HG03025 (cell line): ENCODE measurements at regions not wholly inside any gene's neighbourhood (a gene's known extent, or its start where the extent isn't known, plus 50 kb on each side); places are given as distances from the start of the nearest gene placed in this dataset.
"Not testable (repeated sequence)": the region's sequence is repeated elsewhere in the genome, so short reads cannot be mapped to it uniquely, and the experiment has no call there.

ENCODE experiments used
- ATAC-seq: cut with Tn5 transposase; IDR thresholded peaks from one replicate; pipeline ENCODE4 v1.9.1; 2021; ENCODE audit warnings: mild to moderate bottlenecking, moderate library complexity; ENCODE audit not compliant: unreplicated experiment, low FRiP score

- ATAC-seq, result no peak
Measured at GRCh38 chr10:117743509-117743908, 201.0 kb downstream of the EMX2 start.

- no peak for ATAC-seq
Measured at GRCh38 chr10:117745301-117745700, 202.8 kb downstream of the EMX2 start.

GRCh38 chr10:117746541-117747448 is 204.2 kb downstream of the EMX2 start:
- no peak for ATAC-seq

- no peak for ATAC-seq
Measured at GRCh38 chr10:117747636-117748035, 205.1 kb downstream of the EMX2 start.

GRCh38 chr10:117748058-117748457 is 205.5 kb downstream of the EMX2 start:
- no peak for ATAC-seq

GRCh38 chr10:117750616-117751015 is 208.1 kb downstream of the EMX2 start:
- no peak for ATAC-seq

- no peak for ATAC-seq
Measured at GRCh38 chr10:117751259-117751658, 208.7 kb downstream of the EMX2 start.

- ATAC-seq, result no peak
Measured at GRCh38 chr10:117752103-117752502, 209.6 kb downstream of the EMX2 start.

- no peak for ATAC-seq
Measured at GRCh38 chr10:117754770-117755658, 212.5 kb downstream of the EMX2 start.

GRCh38 chr10:117755659-117756014 is 213.1 kb downstream of the EMX2 start:
- no peak for ATAC-seq

- no peak for ATAC-seq
Measured at GRCh38 chr10:117757086-117757720, 214.7 kb downstream of the EMX2 start.

GRCh38 chr10:117759266-117759665 is 216.7 kb downstream of the EMX2 start:
- no peak for ATAC-seq

- ATAC-seq, result no peak
Measured at GRCh38 chr10:117761695-117762094, 219.1 kb downstream of the EMX2 start.

GRCh38 chr10:117762126-117762818 is 219.7 kb downstream of the EMX2 start:
- no peak for ATAC-seq

GRCh38 chr10:117762819-117763172 is 220.2 kb downstream of the EMX2 start:
- ATAC-seq, result no peak

GRCh38 chr10:117763528-117763927 is 221.0 kb downstream of the EMX2 start:
- no peak for ATAC-seq

- no peak for ATAC-seq
Measured at GRCh38 chr10:117768333-117769042, 225.9 kb downstream of the EMX2 start.

GRCh38 chr10:117775526-117775925 is 233.0 kb downstream of the EMX2 start:
- no peak for ATAC-seq

GRCh38 chr10:117777222-117777621 is 234.7 kb downstream of the EMX2 start:
- ATAC-seq, result not testable (repeated sequence)

- no peak for ATAC-seq
Measured at GRCh38 chr10:117778241-117778640, 235.7 kb downstream of the EMX2 start.
